ENCODE measurements at regions not wholly inside any gene's neighbourhood (a gene's known extent, or its start where the extent isn't known, plus 50 kb on each side); places are given as distances from the start of the nearest gene placed in this dataset.
A peak's percentile ranks its signal among the peaks of the same experiment; 100 is the strongest.

DNA sequence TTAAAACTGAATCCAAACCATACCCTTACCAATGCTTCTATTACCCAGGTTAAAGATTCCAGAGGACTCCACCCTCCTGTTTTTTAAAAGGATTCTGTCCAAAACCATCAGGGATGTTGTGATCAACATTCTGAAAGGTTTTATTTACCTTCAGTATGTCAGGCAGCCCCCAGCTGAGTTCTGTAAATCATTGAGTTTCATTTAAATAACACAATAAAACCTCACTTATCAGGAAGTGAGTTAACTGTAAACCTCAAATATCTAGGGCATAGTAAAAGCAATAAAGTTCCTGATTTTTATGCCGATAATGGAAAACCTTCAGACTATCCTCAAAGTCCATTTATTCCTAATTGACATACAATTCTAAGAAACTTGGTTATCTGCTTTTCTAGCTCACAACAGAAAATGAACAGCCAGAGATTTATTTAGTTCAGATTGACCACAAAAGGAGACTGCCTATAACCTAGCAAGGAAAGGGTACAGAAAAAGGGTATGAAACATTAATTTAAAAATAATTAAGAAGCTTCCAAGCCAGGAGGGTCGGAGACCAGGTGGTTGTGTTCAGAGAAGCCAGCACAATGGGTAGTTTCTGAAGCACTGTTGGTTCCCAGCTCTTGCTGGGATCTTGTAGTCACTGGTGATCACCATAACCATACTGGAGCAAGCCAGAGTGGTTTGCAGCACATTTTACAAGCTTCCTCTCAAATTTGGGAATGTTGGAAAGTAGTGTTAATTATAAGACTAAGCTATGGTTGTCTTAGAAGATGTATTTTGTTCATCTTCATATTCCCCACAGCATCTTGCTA lies 336.4 kb upstream of the FMN2 start:
- Mint-ChIP-seq H3K4me1 (peaks cover 28% of the 10 kb centered on the region), H3K27ac (no peak overlapping the region), H3K27me3 (ENCODE audit: low read depth) (no peaks in the 10 kb centered on the region), H3K36me3 (peaks cover 3% of the 10 kb centered on the region), H3K4me3 (no peak overlapping the region), H3K9me3 (peaks cover 8% of the 10 kb centered on the region)
- DNase-seq (ENCODE audit: low spot score) (no peak), ATAC-seq (peak; percentile 77)
- ChIA-PET POLR2A (no interaction called here), CTCF (no interaction called here)
- TF ChIP-seq GTF2I (CRISPR knock-in tag; conservative IDR thresholded peaks at IDR 0.05): no peak
- TF ChIP-seq, protein P1, sequence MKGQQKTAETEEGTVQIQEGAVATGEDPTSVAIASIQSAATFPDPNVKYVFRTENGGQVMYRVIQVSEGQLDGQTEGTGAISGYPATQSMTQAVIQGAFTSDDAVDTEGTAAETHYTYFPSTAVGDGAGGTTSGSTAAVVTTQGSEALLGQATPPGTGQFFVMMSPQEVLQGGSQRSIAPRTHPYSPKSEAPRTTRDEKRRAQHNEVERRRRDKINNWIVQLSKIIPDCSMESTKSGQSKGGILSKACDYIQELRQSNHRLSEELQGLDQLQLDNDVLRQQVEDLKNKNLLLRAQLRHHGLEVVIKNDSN (CRISPR knock-in tag; IDR thresholded peaks at IDR 0.05): no peak
- TF ChIP-seq, protein P2, sequence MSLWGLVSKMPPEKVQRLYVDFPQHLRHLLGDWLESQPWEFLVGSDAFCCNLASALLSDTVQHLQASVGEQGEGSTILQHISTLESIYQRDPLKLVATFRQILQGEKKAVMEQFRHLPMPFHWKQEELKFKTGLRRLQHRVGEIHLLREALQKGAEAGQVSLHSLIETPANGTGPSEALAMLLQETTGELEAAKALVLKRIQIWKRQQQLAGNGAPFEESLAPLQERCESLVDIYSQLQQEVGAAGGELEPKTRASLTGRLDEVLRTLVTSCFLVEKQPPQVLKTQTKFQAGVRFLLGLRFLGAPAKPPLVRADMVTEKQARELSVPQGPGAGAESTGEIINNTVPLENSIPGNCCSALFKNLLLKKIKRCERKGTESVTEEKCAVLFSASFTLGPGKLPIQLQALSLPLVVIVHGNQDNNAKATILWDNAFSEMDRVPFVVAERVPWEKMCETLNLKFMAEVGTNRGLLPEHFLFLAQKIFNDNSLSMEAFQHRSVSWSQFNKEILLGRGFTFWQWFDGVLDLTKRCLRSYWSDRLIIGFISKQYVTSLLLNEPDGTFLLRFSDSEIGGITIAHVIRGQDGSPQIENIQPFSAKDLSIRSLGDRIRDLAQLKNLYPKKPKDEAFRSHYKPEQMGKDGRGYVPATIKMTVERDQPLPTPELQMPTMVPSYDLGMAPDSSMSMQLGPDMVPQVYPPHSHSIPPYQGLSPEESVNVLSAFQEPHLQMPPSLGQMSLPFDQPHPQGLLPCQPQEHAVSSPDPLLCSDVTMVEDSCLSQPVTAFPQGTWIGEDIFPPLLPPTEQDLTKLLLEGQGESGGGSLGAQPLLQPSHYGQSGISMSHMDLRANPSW (CRISPR knock-in tag; conservative IDR thresholded peaks at IDR 0.05; ENCODE audit: low read depth): no peak
- no peak for TF ChIP-seq ZNF396 (CRISPR knock-in tag; IDR thresholded peaks at IDR 0.05; ENCODE audit: borderline replicate concordance)
- TF ChIP-seq, protein P3, sequence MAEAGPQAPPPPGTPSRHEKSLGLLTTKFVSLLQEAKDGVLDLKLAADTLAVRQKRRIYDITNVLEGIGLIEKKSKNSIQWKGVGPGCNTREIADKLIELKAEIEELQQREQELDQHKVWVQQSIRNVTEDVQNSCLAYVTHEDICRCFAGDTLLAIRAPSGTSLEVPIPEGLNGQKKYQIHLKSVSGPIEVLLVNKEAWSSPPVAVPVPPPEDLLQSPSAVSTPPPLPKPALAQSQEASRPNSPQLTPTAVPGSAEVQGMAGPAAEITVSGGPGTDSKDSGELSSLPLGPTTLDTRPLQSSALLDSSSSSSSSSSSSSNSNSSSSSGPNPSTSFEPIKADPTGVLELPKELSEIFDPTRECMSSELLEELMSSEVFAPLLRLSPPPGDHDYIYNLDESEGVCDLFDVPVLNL (CRISPR knock-in tag; IDR thresholded peaks at IDR 0.05; ENCODE audit: borderline replicate concordance, low read depth): no peak
- no peak for TF ChIP-seq ATF1 (CRISPR knock-in tag; IDR thresholded peaks at IDR 0.05)
- TF ChIP-seq, protein P4, sequence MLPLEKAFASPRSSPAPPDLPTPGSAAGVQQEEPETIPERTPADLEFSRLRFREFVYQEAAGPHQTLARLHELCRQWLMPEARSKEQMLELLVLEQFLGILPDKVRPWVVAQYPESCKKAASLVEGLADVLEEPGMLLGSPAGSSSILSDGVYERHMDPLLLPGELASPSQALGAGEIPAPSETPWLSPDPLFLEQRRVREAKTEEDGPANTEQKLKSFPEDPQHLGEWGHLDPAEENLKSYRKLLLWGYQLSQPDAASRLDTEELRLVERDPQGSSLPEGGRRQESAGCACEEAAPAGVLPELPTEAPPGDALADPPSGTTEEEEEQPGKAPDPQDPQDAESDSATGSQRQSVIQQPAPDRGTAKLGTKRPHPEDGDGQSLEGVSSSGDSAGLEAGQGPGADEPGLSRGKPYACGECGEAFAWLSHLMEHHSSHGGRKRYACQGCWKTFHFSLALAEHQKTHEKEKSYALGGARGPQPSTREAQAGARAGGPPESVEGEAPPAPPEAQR (CRISPR knock-in tag; IDR thresholded peaks at IDR 0.05): no peak
- no peak for TF ChIP-seq NR1H2 (CRISPR knock-in tag; IDR thresholded peaks at IDR 0.05)
- TF ChIP-seq ZNF317 (CRISPR knock-in tag; IDR thresholded peaks at IDR 0.05; ENCODE audit: borderline replicate concordance, low read depth): no peak
- no peak for TF ChIP-seq FOXK1 (CRISPR knock-in tag; IDR thresholded peaks at IDR 0.05)
- no peak for TF ChIP-seq TCF7 (CRISPR knock-in tag; IDR thresholded peaks at IDR 0.05; ENCODE audit: low read depth)
- TF ChIP-seq, protein P5, sequence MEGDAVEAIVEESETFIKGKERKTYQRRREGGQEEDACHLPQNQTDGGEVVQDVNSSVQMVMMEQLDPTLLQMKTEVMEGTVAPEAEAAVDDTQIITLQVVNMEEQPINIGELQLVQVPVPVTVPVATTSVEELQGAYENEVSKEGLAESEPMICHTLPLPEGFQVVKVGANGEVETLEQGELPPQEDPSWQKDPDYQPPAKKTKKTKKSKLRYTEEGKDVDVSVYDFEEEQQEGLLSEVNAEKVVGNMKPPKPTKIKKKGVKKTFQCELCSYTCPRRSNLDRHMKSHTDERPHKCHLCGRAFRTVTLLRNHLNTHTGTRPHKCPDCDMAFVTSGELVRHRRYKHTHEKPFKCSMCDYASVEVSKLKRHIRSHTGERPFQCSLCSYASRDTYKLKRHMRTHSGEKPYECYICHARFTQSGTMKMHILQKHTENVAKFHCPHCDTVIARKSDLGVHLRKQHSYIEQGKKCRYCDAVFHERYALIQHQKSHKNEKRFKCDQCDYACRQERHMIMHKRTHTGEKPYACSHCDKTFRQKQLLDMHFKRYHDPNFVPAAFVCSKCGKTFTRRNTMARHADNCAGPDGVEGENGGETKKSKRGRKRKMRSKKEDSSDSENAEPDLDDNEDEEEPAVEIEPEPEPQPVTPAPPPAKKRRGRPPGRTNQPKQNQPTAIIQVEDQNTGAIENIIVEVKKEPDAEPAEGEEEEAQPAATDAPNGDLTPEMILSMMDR (IDR thresholded peaks at IDR 0.05): no peak
- no peak for TF ChIP-seq ZNF263 (CRISPR knock-in tag; IDR thresholded peaks at IDR 0.05; ENCODE audit: low read depth)
- TF ChIP-seq, protein P6, sequence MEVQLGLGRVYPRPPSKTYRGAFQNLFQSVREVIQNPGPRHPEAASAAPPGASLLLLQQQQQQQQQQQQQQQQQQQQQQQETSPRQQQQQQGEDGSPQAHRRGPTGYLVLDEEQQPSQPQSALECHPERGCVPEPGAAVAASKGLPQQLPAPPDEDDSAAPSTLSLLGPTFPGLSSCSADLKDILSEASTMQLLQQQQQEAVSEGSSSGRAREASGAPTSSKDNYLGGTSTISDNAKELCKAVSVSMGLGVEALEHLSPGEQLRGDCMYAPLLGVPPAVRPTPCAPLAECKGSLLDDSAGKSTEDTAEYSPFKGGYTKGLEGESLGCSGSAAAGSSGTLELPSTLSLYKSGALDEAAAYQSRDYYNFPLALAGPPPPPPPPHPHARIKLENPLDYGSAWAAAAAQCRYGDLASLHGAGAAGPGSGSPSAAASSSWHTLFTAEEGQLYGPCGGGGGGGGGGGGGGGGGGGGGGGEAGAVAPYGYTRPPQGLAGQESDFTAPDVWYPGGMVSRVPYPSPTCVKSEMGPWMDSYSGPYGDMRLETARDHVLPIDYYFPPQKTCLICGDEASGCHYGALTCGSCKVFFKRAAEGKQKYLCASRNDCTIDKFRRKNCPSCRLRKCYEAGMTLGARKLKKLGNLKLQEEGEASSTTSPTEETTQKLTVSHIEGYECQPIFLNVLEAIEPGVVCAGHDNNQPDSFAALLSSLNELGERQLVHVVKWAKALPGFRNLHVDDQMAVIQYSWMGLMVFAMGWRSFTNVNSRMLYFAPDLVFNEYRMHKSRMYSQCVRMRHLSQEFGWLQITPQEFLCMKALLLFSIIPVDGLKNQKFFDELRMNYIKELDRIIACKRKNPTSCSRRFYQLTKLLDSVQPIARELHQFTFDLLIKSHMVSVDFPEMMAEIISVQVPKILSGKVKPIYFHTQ (CRISPR knock-in tag; IDR thresholded peaks at IDR 0.05): no peak

Measured in WTC11 (cell line).